ENCODE measurements at regions not wholly inside any gene's neighbourhood (a gene's known extent, or its start where the extent isn't known, plus 50 kb on each side); places are given as distances from the start of the nearest gene placed in this dataset.
A peak's percentile ranks its signal among the peaks of the same experiment; 100 is the strongest.

DNA sequence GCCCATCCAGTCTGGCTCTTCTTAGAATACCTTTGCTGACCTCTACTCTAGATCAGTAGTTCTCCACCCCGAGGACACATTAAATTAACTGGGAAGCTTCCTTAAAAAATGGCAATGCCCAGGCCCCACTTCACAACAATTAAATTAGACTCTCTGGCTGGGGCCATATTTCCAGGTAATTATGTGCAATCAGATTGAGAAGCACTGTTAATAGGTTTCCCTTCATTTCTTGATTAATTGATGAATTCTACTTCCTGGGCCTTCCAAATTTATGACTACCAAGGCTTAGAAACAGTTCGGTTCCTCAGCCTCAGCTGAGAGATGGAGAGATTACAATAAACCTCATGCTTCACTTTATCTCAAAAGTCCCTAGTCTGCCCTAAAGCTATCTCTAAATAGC lies 71.7 kb upstream of the LIMCH1 start:
- DNase-seq, result no peak

DNA sequence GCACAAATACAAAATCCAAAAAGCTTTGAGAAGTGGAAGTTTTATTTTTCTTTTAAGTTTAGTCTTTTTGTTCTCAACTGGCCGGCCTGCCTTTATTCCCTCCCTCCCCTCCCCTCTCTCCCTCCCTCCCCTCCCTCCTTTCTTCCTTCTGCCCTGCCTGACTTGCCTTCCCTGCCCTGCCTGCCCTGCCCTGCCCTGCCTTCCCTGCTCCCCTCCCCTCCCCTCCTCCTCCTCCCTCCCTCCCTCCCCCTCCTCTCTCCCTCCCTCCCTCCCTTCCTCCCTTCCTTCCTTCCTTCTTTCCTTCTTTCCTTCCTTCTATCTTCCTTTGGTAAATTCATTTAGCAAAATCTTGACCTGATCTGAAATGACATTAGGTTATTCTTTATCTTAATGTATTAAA lies 69.8 kb upstream of the LIMCH1 start:
- DNase-seq, result no peak

DNA sequence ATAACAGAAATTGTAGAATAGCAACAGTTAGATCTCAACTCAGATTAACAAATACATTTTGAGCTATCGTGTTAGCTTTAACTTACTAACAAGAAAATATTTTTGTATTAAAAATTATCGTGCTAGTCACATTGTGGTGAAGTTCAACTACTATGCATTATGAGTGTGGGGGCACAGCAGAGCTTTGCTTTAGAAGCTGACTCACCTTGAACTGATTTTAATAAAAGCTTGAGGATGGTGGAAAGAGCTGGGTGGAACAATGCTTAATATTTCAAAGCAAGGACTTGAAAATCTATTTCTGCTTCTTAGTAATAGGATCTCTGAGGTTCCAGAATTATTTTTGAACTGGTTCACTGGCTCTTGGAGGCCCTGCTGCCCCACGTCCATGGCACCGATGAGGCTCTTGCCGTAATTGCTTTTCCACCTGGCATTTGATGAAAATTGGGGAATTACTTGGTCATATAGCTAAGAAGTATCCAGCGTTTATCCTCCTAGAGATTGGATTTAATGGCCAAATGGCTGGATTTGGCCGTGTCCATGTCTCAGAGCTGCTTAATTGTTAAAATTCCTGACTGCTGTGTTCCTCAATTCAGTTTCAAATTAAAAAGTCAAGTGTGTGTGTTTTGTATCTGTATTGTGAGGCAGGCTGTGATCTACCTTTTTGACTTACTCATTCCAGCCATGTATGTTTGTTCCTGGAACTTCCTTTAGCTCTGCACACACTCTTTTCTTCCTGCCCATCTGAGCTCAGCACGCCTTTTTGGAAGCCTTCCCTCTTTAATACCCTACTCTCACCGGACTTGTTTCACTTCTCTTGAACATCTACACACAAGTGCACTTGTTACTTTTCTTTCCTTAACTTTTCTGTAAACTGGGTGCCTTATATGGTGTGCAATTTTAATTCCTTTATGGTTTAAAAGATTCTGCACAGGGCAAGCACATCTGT lies 66.6 kb upstream of the LIMCH1 start:
- DNase-seq, result no peak

DNA sequence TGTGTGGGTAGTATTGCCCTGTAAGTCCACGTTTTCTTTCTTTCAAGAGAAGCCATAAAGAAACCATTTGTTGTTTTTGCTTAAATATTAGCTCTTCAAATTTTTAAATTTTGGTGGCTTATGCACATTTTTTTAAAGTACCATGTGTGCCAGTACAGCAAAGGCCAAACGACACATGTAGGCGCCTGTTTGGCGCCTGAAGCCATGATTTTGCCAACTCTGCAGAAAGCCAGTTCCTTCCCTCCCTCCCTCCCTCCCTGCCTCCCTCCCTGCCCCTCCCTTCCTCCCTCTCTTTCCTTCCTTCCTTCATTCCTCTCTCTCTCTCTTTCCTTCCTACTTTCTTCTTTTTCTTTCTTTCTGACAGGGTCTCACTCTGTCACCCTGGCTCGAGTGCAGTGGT lies 65.9 kb upstream of the LIMCH1 start:
- no peak for DNase-seq

DNA sequence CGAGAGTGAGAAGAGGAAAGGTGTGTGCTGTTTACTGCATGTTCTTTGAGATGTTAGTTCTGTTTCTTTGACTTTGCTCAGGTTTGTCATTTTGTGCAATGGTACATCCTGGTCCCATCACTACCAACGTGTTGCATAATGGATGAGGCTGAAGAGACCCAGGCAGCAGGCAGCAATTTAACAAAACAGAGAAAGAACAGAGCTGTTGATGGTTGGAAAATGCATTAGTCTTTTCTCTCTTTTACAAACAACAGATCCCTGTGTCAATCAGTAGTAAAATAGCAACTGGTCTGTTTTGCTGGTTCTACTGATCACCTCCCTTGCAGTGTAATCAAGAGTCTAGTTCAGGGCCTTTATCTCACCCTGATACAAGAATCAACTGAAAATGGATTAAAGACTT lies 64.8 kb upstream of the LIMCH1 start:
- DNase-seq, result no peak

DNA sequence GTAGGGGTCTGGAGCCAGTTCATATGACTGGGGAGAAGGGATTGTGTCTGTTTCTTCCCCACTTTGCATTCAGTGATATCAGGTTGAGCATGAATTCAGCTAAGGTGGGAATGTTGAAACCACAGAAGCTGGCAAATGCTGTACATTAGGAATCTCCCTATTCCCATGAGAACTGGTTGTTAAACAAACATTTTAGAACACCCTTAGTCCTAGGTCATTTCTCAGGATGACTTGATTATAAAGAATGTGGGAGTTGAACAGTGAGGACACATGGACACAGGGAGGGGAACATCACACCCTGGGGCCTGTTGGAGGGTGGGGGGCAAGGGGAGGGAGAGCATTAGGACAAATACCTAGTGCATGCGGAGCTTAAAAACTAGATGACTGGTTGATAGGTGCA lies 62.6 kb upstream of the LIMCH1 start:
- no peak for DNase-seq

DNA sequence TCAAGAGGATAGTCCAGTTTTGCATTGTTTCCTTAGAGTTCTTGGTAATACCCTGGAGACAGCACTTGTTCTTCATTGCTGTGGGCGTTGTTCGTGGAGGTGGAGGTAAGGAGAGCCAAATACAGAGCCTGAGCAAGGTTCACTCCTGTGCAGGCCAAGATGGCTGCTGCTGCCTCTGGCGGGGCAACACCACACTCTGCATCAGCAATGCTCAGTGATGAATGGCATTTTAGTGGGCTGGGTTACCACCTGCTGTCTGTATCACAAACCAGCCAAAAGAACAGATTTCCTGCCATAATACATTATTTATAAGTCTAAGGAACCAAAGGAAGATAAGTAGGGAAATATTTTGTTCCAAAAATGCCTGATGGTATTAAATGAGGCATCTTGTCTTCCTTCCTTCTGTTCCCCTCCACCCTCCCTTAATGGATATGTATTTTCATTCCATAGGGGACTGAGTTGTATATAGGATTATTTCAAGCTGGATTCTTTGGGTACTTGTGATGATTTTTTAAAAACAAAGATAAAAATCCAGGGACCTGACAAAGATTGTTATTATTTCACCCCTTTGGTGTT lies 61.6 kb upstream of the LIMCH1 start:
- DNase-seq, result no peak

DNA sequence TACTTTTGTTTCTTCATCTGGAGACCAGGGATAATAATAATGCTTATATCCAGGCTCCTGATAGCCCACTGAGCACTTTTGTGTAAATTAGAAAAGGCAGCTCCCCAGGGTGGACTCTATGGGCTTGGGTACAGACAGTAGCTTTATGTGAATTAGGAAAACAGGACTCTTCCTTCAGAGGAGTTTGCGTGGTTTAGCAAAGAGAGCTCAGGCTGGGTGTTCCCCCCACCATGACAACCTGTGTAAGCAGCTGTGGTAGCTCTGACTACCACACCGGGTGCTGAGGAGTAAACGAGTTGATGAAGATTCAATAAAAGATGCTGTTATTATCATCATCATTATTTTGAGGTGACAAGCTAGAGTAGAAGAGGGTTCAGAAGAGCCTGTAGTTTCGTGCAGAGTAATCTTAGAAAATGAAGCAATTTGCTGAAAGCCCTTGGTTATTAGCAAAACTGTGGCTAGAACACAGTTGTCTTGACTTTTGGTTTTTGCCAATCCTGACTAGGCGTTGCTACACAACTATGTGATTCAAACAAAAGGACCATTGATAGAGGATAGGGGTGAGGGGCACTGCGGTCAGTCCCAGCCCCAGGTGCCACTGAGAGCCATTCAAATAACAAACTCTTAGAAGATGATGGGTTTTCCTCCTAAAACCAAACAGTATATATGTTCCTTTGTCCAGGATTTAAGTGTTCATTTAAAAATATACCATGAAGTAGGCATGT lies 60.6 kb upstream of the LIMCH1 start:
- peak; percentile 13 to 44 for DNase-seq

DNA sequence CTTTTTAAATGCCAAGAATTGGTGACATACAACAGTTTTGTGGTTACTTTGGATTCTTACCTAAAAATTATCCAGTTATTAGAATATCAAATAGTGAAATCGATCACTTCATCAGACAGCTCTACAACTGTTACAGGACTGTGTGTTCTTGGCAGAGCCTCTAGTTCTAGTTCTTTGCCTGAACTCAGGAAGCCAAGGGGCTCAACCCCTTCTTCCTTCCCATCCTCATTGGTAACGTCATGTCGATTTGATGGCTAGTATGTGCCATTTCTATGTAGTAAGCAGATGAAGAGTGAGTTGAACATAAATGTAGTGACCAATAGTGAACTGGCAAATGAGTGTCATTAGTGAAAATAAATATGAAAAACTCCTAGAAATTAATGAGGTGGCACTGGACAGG lies 59.4 kb upstream of the LIMCH1 start:
- no peak for DNase-seq

DNA sequence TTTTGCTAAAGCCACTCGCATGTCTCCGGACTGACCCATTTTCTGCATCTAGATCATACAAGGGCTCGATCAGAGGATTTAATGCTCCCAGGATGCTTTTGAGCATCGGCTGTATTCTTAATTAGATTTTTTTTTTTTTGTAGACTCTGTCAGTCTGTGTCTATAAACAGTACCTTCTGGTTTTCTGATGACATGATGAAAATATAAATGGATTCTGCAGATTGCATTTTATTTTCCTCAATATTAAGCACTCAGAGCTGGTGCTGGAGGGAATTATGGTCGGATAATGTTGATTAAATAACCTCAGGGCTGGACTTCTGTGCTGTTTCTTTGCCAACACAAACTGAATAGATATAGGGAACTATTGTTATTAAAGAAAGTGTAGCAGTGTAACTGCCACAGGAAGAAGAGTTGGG lies 57.1 kb upstream of the LIMCH1 start:
- DNase-seq, result no peak

DNA sequence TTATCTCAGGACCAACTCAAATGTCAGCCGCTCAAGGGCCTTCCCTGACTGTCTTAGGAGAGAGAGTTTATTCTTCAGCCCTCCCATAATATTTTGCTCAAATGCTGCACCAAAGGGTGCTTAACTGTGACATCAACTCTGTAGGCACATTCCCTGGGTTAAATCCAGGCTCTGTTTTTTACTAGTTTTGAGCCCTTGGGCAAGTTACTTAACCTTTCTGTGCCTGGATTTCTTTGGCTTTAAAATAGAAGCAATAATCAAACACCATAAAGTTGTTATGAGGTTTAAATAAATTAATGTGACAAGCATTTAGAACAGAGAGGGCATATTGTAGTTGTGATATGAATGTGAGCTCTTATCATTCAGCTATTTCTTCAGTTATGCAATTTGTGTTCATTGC lies 54.2 kb upstream of the LIMCH1 start:
- no peak for DNase-seq

DNA sequence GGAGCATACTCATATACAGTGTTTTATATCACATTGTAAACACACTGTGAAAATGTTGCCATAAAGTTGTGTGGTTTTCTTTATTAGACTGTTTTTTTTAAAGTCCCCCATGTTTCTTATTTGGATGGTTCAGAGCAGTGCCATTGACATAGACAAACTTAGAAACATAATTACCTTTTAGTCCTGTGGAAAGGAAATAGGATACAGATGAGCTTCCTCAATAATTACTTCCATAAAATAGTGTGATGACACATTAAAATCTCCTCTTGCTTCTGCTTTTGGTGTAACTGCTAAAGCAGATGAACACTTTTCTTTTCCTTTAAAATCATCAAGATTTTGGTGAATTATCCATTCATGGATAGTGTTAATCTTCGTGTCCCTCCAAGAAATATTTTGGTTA lies 52.9 kb upstream of the LIMCH1 start:
- no peak for DNase-seq

DNA sequence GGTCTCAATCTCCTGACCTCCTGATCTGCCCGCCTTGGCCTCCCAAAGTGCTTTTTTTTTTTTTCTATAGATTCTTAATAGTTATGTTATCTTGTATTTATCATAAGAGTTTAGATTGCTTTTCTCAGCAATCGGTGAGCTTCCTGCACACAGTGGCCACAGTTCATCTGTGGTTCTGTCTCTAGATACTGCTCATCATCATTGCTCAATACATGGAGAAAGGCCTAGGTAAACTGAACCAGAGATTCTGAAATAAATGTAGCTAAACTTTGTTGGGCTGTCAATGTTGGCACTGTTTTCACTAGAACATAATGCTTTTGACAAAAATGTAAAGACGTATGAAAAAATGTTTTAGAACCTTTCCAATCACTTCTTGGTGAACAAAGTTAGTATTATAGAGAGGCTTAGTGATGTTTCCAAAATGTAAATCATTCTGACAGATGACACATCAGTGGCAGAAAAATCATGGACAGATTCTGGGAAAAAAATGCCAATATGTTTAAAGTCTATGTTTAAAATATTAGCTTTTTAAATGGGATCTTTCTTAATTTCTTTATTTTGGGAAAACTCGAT lies 50.0 kb upstream of the LIMCH1 start:
- DNase-seq, result no peak
